Astrocyte (in vitro differentiated cells and primary cell): ENCODE measurements at regions not wholly inside any gene's neighbourhood (a gene's known extent, or its start where the extent isn't known, plus 50 kb on each side); places are given as distances from the start of the nearest gene placed in this dataset.

ENCODE experiments used
- DNase-seq: peaks from one replicate; pipeline ENCODE4 v3.0.0-alpha.2; 2010; ENCODE audit warnings: low read depth
- FAIRE-seq: peaks from 2 replicates; lab custom pipeline; 2011; peaks lifted over from hg19 to GRCh38; lab: Jason Lieb, UNC
- H2AFZ ChIP-seq: 2 replicates; pipeline ENCODE4 v1.6.0; 2012; ENCODE audit warnings: low read depth, low read length, inconsistent platforms
- H3K27ac ChIP-seq: 2 replicates; pipeline ENCODE4 v1.5.1; 2011; ENCODE audit warnings: low read depth, low read length, inconsistent platforms
- H3K27me3 ChIP-seq: 2 replicates; pipeline ENCODE4 v1.6.0; 2011; ENCODE audit warnings: low read length, inconsistent platforms; ENCODE audit not compliant: insufficient read depth
- H3K36me3 ChIP-seq: 2 replicates; pipeline ENCODE4 v1.5.1; 2011; ENCODE audit warnings: low read length, inconsistent platforms; ENCODE audit not compliant: insufficient read depth
- H3K4me1 ChIP-seq: 2 replicates; pipeline ENCODE4 v1.5.1; 2011; ENCODE audit warnings: low read length, inconsistent platforms; ENCODE audit not compliant: insufficient read depth
- H3K4me2 ChIP-seq: 2 replicates; pipeline ENCODE4 v1.6.0; 2012; ENCODE audit warnings: low read length, inconsistent platforms
- H3K4me3 ChIP-seq: 2 replicates; pipeline ENCODE4 v1.5.1; 2011; ENCODE audit warnings: low read depth, mild to moderate bottlenecking, low read length, inconsistent platforms; ENCODE audit not compliant: insufficient read depth
- H3K79me2 ChIP-seq: 2 replicates; pipeline ENCODE4 v1.6.0; 2012; ENCODE audit warnings: mild to moderate bottlenecking, low read length, inconsistent platforms; ENCODE audit not compliant: insufficient read depth
- H3K9ac ChIP-seq: 2 replicates; pipeline ENCODE4 v1.6.0; 2012; ENCODE audit warnings: mild to moderate bottlenecking, low read length, inconsistent platforms
- H3K9me3 ChIP-seq: 2 replicates; pipeline ENCODE4 v1.5.1; 2012; ENCODE audit warnings: low read depth, mild to moderate bottlenecking, low read length, inconsistent platforms; ENCODE audit not compliant: insufficient read depth
- H4K20me1 ChIP-seq: 2 replicates; pipeline ENCODE4 v1.6.0; 2012; ENCODE audit warnings: low read length, inconsistent platforms; ENCODE audit not compliant: insufficient read depth
- H3K27ac Mint-ChIP-seq: one replicate; pipeline ENCODE4 v1.8.0; 2021; ENCODE audit warnings: mild to moderate bottlenecking, mixed read lengths; ENCODE audit not compliant: unreplicated experiment
- H3K27me3 Mint-ChIP-seq: one replicate; pipeline ENCODE4 v1.8.0; 2021; ENCODE audit warnings: low read depth, mixed read lengths; ENCODE audit not compliant: unreplicated experiment
- H3K36me3 Mint-ChIP-seq: one replicate; pipeline ENCODE4 v1.8.0; 2021; ENCODE audit warnings: low read depth, mixed read lengths; ENCODE audit not compliant: unreplicated experiment
- H3K4me1 Mint-ChIP-seq: one replicate; pipeline ENCODE4 v1.8.0; 2021; ENCODE audit warnings: low read depth, mixed read lengths; ENCODE audit not compliant: unreplicated experiment
- H3K4me3 Mint-ChIP-seq: one replicate; pipeline ENCODE4 v1.8.0; 2021; ENCODE audit warnings: mild to moderate bottlenecking, moderate library complexity, mixed read lengths; ENCODE audit not compliant: unreplicated experiment
- H3K9me3 Mint-ChIP-seq: one replicate; pipeline ENCODE4 v1.8.0; 2021; ENCODE audit warnings: mild to moderate bottlenecking, mixed read lengths; ENCODE audit not compliant: unreplicated experiment
- CTCF ChIP-seq: IDR thresholded peaks from 2 replicates; pipeline ENCODE4 v1.5.1; 2011; ENCODE audit warnings: low read depth, mild to moderate bottlenecking, inconsistent platforms, low read length, moderate library complexity; ENCODE audit not compliant: insufficient read depth
- EZH2 ChIP-seq: IDR thresholded peaks from 2 replicates; pipeline ENCODE4 v1.6.1; 2012; ENCODE audit warnings: mild to moderate bottlenecking, low read length, inconsistent platforms; ENCODE audit not compliant: insufficient read depth

GRCh38 chr20:4617484-4617883 is 68.8 kb upstream of the PRNP start:
- Mint-ChIP-seq H3K27me3 (peaks cover 15% of the 10 kb centered on the region), H3K27ac (no peak overlapping the region), H3K4me1 (peaks cover 4% of the 10 kb centered on the region), H3K9me3 (peaks cover 16% of the 10 kb centered on the region), H3K36me3 (no peaks in the 10 kb centered on the region), H3K4me3 (no peak overlapping the region)
- H3K4me1 ChIP-seq: peaks cover 11% of the 10 kb centered on the region
- no peak for DNase-seq
- no peaks in the 10 kb centered on the region for H4K20me1 ChIP-seq
- FAIRE-seq: no peak
- TF ChIP-seq EZH2 (no peak), CTCF (no peak)
- no peaks in the 10 kb centered on the region for H3K36me3 ChIP-seq
- no peak overlapping the region for H3K9ac ChIP-seq
- H3K27ac ChIP-seq: no peak overlapping the region
- no peak overlapping the region for H2AFZ ChIP-seq
- no peaks in the 10 kb centered on the region for H3K79me2 ChIP-seq
- no peaks in the 10 kb centered on the region for H3K27me3 ChIP-seq
- no peak overlapping the region for H3K4me2 ChIP-seq
- no peaks in the 10 kb centered on the region for H3K9me3 ChIP-seq
- H3K4me3 ChIP-seq: no peak overlapping the region

- H3K36me3 ChIP-seq: no peaks in the 10 kb centered on the region
- peaks cover 11% of the 10 kb centered on the region for H3K4me1 ChIP-seq
- no peaks in the 10 kb centered on the region for H3K9me3 ChIP-seq
- FAIRE-seq (peak; percentile 20), DNase-seq (no peak)
- TF ChIP-seq CTCF: no peak
- no peak for TF ChIP-seq EZH2
- no peaks in the 10 kb centered on the region for H3K36me3 Mint-ChIP-seq
- H3K27me3 Mint-ChIP-seq: peaks cover 14% of the 10 kb centered on the region
- no peak overlapping the region for H3K27ac Mint-ChIP-seq
- no peaks in the 10 kb centered on the region for H3K27me3 ChIP-seq
- no peak overlapping the region for H2AFZ ChIP-seq
- H4K20me1 ChIP-seq: no peaks in the 10 kb centered on the region
- H3K4me2 ChIP-seq: no peak overlapping the region
- H3K9me3 Mint-ChIP-seq: peaks cover 12% of the 10 kb centered on the region
- H3K4me3 ChIP-seq: no peak overlapping the region
- no peak overlapping the region for H3K9ac ChIP-seq
- no peak overlapping the region for H3K4me3 Mint-ChIP-seq
- H3K79me2 ChIP-seq: no peaks in the 10 kb centered on the region
- H3K27ac ChIP-seq: no peak overlapping the region
- H3K4me1 Mint-ChIP-seq: peaks cover 4% of the 10 kb centered on the region
Measured at GRCh38 chr20:4617019-4617418, 69.2 kb upstream of the PRNP start.

- peak overlapping the region; percentile 67 for H3K4me2 ChIP-seq
- H3K36me3 ChIP-seq: no peaks in the 10 kb centered on the region
- H3K4me1 Mint-ChIP-seq: peaks cover 4% of the 10 kb centered on the region
- no peak overlapping the region for H3K27ac ChIP-seq
- peak overlapping the region; percentile 40 for H3K4me3 ChIP-seq
- H3K27me3 Mint-ChIP-seq: peaks cover 16% of the 10 kb centered on the region
- no peak overlapping the region for H2AFZ ChIP-seq
- H3K27ac Mint-ChIP-seq: peak overlapping the region; percentile 34
- peaks cover 11% of the 10 kb centered on the region for H3K4me1 ChIP-seq
- TF ChIP-seq CTCF: peak; percentile 47
- no peak for TF ChIP-seq EZH2
- peaks cover 2% of the 10 kb centered on the region for H3K9me3 Mint-ChIP-seq
- no peaks in the 10 kb centered on the region for H4K20me1 ChIP-seq
- no peaks in the 10 kb centered on the region for H3K79me2 ChIP-seq
- H3K27me3 ChIP-seq: no peaks in the 10 kb centered on the region
- H3K36me3 Mint-ChIP-seq: no peaks in the 10 kb centered on the region
- H3K9ac ChIP-seq: peak overlapping the region; percentile 34
- DNase-seq: peak; percentile 82
- FAIRE-seq: no peak
- H3K4me3 Mint-ChIP-seq: no peak overlapping the region
- H3K9me3 ChIP-seq: no peaks in the 10 kb centered on the region
Measured at GRCh38 chr20:4613718-4614620, 72.3 kb upstream of the PRNP start.
